ENCODE measurements at regions not wholly inside any gene's neighbourhood (a gene's known extent, or its start where the extent isn't known, plus 50 kb on each side); places are given as distances from the start of the nearest gene placed in this dataset.
"Not testable (repeated sequence)": the region's sequence is repeated elsewhere in the genome, so short reads cannot be mapped to it uniquely, and the experiment has no call there.

GRCh38 chr7:106353944-106354343 lies 69.2 kb upstream of the NAMPT start:
- DNase-seq (ENCODE audit: low read depth in 2 of 2, low spot score in 1 of 2) = no peak

DNA sequence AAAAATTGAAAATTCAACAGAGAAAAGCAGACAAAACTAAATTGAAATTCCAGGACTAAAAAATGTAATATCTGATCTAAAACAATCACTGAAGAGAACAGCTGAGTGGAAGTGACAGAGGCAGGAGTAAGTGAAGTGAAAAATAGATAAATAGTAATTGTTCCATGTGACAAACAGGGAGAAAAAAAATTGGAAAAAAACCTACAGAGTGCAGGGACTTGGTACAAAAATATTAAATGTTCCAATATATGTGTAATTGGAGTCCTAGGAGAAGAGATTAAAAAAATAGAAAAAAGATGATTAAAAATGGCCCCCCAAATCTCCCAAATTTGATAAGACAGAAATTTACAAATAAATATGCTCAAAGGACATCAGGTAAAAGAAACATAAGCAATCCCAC lies 63.4 kb upstream of the NAMPT start:
- DNase-seq (ENCODE audit: low read depth in 2 of 2, low spot score in 1 of 2) = no peak

- no peak for DNase-seq (ENCODE audit: low read depth in 2 of 2, low spot score in 1 of 2)
Measured at GRCh38 chr7:106347229-106347833, 62.5 kb upstream of the NAMPT start.

GRCh38 chr7:106346678-106347217 lies 62.0 kb upstream of the NAMPT start:
- DNase-seq (ENCODE audit: low read depth in 2 of 2, low spot score in 1 of 2) = no peak

DNA sequence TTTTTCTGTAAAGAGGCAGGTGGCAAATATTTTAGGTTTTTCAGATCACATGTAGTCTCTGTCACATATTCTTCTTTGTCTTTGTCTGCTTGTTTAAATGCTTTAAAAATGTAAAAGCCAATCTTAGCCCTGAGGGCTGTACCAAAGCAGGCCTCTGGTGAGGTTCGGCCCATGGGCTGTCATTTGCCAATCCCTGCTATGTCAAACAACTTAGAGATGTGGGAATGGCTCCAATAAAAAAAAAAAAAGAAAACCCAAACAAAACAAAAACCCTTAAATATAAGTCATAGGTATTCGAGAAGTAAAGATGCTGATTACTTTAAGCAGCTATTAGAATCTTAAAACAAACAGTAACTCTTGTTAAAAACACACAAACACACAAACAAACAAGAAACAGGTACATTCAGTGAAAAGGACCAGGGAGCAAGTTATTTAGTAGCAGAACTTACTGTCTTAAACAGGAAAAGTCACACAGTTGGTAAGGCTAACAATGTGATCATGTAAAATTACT lies 61.4 kb upstream of the NAMPT start:
- DNase-seq (ENCODE audit: low read depth in 2 of 2, low spot score in 1 of 2) = no peak

DNA sequence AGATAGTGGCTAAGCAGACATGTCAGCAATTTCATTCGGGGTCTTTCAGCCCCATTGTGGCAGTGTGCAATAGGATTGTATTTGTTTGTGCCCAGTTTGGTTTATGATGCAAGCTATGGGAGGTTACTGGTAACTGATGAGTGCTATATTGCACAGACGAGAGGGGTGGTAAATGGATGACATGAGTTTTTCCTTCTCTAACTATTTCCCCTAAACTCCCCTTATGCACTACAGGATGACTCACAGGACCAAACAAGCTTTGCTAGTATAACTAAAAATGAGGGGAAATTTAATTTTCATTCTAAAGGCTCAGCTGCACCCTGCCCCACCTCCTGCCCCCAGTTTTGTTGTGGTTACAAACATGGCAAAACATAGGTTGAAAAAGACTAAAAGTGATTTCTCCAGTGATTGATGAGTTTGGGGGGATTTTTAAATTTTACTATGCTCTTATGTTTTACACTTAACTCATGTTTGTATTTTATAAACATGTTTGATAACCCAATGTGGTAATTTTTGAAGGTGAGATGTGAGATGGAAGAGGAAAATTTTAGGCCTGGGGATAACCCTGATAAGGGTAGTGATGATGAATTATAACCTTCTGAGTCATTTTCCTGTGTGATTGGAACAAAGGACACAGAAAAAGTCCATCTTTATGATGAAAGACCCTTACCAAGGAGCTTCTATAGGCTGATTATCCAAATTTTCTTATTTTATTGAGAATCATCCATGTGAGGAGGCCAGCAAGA lies 60.8 kb upstream of the NAMPT start:
- DNase-seq (ENCODE audit: low read depth in 2 of 2, low spot score in 1 of 2) = peak in 1 of 2 donors; percentile 15

GRCh38 chr7:106344861-106345260 lies 60.1 kb upstream of the NAMPT start:
- no peak for DNase-seq (ENCODE audit: low read depth in 2 of 2, low spot score in 1 of 2)

GRCh38 chr7:106344211-106344610 lies 59.4 kb upstream of the NAMPT start:
- DNase-seq (ENCODE audit: low read depth in 2 of 2, low spot score in 1 of 2) = no peak

DNA sequence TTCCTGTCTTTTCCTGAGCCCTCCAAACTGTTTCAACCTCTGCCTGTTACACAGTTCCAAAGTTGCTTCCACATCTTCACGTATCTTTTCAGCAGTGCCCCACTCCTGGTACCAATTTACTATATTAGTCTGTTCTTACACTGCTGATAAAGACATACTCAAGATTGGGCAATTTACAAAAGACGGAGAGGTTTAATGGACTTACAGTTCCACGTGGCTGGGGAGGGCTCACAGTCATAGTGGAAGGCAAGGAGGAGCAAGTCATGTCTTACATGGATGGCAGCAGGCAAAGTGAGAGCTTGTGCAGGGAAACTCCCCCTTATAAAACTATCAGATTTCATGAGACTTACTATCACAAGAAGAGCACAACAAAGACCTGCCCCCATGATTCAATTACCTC lies 57.3 kb upstream of the NAMPT start:
- DNase-seq (ENCODE audit: low read depth in 2 of 2, low spot score in 1 of 2) = not testable (repeated sequence)

- not testable (repeated sequence) for DNase-seq (ENCODE audit: low read depth in 2 of 2, low spot score in 1 of 2)
Measured at GRCh38 chr7:106340247-106340596, 55.4 kb upstream of the NAMPT start.

DNA sequence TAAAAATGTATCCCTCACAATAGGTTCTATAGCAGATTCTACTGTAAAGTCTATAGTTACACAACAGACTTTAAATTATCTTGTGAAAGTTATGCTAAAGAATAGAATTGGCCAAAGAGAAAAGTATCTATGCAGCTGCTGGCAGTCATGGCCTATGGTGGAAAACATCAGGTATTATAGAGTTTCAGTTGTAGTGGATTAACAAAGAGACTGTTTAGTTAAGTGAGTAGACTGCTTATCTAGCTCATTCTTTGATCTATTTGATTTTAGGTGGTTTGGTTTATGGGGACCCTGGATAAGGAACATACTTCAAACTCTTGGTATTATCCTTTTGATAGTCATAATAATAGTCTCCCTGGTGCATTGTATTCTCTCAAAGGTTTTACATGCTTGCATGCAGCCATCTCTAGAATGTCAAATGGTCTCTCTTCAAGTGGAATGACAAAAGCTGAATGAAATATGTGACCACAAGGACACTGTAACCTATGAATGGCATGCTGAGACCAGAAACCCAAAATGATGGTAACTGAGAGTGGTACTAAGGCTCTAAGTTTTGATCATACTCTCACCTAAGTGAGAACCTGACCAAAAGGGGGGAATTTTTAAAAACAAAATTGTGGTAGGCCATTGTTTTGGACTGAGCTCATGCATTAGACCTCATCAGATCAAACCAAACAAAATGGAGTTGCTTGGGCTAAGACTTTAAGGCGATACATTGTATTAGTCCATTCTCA lies 54.9 kb upstream of the NAMPT start:
- DNase-seq (ENCODE audit: low read depth in 2 of 2, low spot score in 1 of 2) = no peak

- no peak for DNase-seq (ENCODE audit: low read depth in 2 of 2, low spot score in 1 of 2)
Measured at GRCh38 chr7:106337754-106338153, 53.0 kb upstream of the NAMPT start.

GRCh38 chr7:106335814-106336213 lies 51.0 kb upstream of the NAMPT start:
- DNase-seq (ENCODE audit: low read depth in 2 of 2, low spot score in 1 of 2) = no peak
